GM21529 (cell line): ENCODE measurements at regions not wholly inside any gene's neighbourhood (a gene's known extent, or its start where the extent isn't known, plus 50 kb on each side); places are given as distances from the start of the nearest gene placed in this dataset.
A peak's percentile ranks its signal among the peaks of the same experiment; 100 is the strongest.

Experiments used
- ATAC-seq: cut with Tn5 transposase; IDR thresholded peaks from one replicate; pipeline ENCODE4 v1.9.1; 2021; ENCODE audit not compliant: unreplicated experiment

GRCh38 chr1:181255270-181255929 lies 166.9 kb downstream of the IER5 start:
- no peak for ATAC-seq

GRCh38 chr1:181257117-181257516 lies 168.6 kb downstream of the IER5 start:
- peak; percentile 88 for ATAC-seq

- ATAC-seq, result no peak
These were observed 170.7 kb downstream of the IER5 start for GRCh38 chr1:181259026-181259745.

- no peak for ATAC-seq
These were observed 171.8 kb downstream of the IER5 start for GRCh38 chr1:181260271-181260670.

- no peak for ATAC-seq
These were observed 172.5 kb downstream of the IER5 start for GRCh38 chr1:181260994-181261393.

GRCh38 chr1:181262069-181262468 lies 173.6 kb downstream of the IER5 start:
- no peak for ATAC-seq

GRCh38 chr1:181263444-181263843 lies 174.9 kb downstream of the IER5 start:
- ATAC-seq, result no peak

- no peak for ATAC-seq
These were observed 176.3 kb downstream of the IER5 start for GRCh38 chr1:181264821-181265220.

GRCh38 chr1:181284978-181285377 lies 196.5 kb downstream of the IER5 start:
- ATAC-seq, result no peak

GRCh38 chr1:181295217-181295616 lies 188.1 kb upstream of the CACNA1E start:
- ATAC-seq, result no peak

GRCh38 chr1:181296180-181296579 lies 187.1 kb upstream of the CACNA1E start:
- ATAC-seq, result no peak

- no peak for ATAC-seq
These were observed 175.2 kb upstream of the CACNA1E start for GRCh38 chr1:181308098-181308497.

- ATAC-seq, result no peak
These were observed 172.8 kb upstream of the CACNA1E start for GRCh38 chr1:181310560-181310959.

GRCh38 chr1:181312946-181313345 lies 170.4 kb upstream of the CACNA1E start:
- ATAC-seq, result no peak

- ATAC-seq, result no peak
These were observed 169.9 kb upstream of the CACNA1E start for GRCh38 chr1:181313466-181313865.

GRCh38 chr1:181314010-181314409 lies 169.3 kb upstream of the CACNA1E start:
- ATAC-seq, result no peak

- no peak for ATAC-seq
These were observed 168.4 kb upstream of the CACNA1E start for GRCh38 chr1:181314959-181315358.

- no peak for ATAC-seq
These were observed 165.9 kb upstream of the CACNA1E start for GRCh38 chr1:181317261-181317930.

GRCh38 chr1:181318022-181318857 lies 165.1 kb upstream of the CACNA1E start:
- ATAC-seq, result no peak

GRCh38 chr1:181318858-181319235 lies 164.5 kb upstream of the CACNA1E start:
- no peak for ATAC-seq

- no peak for ATAC-seq
These were observed 163.4 kb upstream of the CACNA1E start for GRCh38 chr1:181319907-181320306.
